ENCODE measurements at regions not wholly inside any gene's neighbourhood (a gene's known extent, or its start where the extent isn't known, plus 50 kb on each side); places are given as distances from the start of the nearest gene placed in this dataset.

GRCh38 chr11:115587718-115588342 is 83.6 kb upstream of the CADM1 start:
- no peak for TF ChIP-seq CTCF (IDR thresholded peaks at IDR 0.05; ENCODE audit: low read length)
- no peak for TF ChIP-seq EZH2 (IDR thresholded peaks at IDR 0.05; ENCODE audit: borderline replicate concordance, low read length)

All from OCI-LY1 (cell line).